ENCODE measurements at regions not wholly inside any gene's neighbourhood (a gene's known extent, or its start where the extent isn't known, plus 50 kb on each side); places are given as distances from the start of the nearest gene placed in this dataset.

GRCh38 chr5:135650081-135650480 is 71.3 kb upstream of the CXCL14 start:
- H3K27ac ChIP-seq (ENCODE audit: low read depth in 2 of 2, low read length in 1 of 2), result no peak overlapping the region
- TF ChIP-seq, protein P1, sequence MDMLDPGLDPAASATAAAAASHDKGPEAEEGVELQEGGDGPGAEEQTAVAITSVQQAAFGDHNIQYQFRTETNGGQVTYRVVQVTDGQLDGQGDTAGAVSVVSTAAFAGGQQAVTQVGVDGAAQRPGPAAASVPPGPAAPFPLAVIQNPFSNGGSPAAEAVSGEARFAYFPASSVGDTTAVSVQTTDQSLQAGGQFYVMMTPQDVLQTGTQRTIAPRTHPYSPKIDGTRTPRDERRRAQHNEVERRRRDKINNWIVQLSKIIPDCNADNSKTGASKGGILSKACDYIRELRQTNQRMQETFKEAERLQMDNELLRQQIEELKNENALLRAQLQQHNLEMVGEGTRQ (IDR thresholded peaks at IDR 0.05; ENCODE audit: borderline replicate concordance, low read depth, low read length), result no peak
- TF ChIP-seq NRF1 (IDR thresholded peaks at IDR 0.05; ENCODE audit: low read depth, low read length) (no peak), RAD21 (IDR thresholded peaks at IDR 0.05; ENCODE audit: low read length) (no peak), NFIC (IDR thresholded peaks at IDR 0.05; ENCODE audit: borderline replicate concordance) (no peak), GABPA (IDR thresholded peaks at IDR 0.05; ENCODE audit: low read depth) (no peak)
- ChIA-PET POLR2A (no interaction called here), CTCF (no interaction called here)
- no peak overlapping the region for H3K9ac ChIP-seq
- no peak for DNase-seq
- no peaks in the 10 kb centered on the region for H3K9me3 ChIP-seq
- no peak overlapping the region for H3K4me3 ChIP-seq (ENCODE audit: low read depth in 2 of 2, low read length in 1 of 2)
- no peaks in the 10 kb centered on the region for H3F3A ChIP-seq (replicated peaks; ENCODE audit: insufficient read depth)
- no peaks in the 10 kb centered on the region for H3K79me2 ChIP-seq (ENCODE audit: insufficient read depth)
- H3K4me1 ChIP-seq (ENCODE audit: control insufficient read depth in 1 of 2, insufficient read depth in 2 of 2, low read depth in 1 of 2, low read length in 1 of 2), result no peaks in the 10 kb centered on the region; a peak in 1 of 4 replicates
- H3K4me2 ChIP-seq, result no peak overlapping the region
- H4K20me1 ChIP-seq (ENCODE audit: insufficient read depth), result no peaks in the 10 kb centered on the region
- WGBS (ENCODE audit: low lambda C conversion rate), result 13% methylated on average over 2 of the region's 2 CpGs
- H3K27me3 ChIP-seq (ENCODE audit: insufficient read depth), result no peaks in the 10 kb centered on the region; the same call in 1 of the 2 replicates
- no peak overlapping the region for H2AFZ ChIP-seq (ENCODE audit: low read depth)
- H3K9me2 ChIP-seq, result no peaks in the 10 kb centered on the region
- no peaks in the 10 kb centered on the region for H3K36me3 ChIP-seq (replicated peaks in 1 of 2; ENCODE audit: control insufficient read depth in 1 of 2, insufficient read depth in 2 of 2, low read length in 1 of 2)

DNA sequence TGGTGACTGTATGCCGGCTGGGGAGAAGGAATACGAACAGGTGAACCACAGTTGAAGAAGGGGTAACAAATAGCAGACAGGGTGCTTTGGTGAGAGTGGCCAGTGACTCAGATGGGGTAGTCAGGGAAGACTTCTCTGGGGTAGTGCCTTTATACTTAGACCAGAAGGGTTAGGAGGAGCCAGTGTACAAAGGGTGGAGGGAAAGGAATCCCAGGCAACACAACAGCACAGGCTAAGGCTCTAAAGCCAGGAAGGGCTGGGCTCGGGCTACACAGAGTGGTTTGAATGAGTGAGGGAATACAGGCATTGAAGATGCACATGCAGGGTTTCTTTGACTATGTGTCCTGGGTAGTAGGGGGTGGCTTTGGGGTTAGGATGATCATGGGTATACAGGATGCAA is 70.6 kb upstream of the CXCL14 start:
- Histone ChIP-seq H3K9ac (no peak overlapping the region), H3K4me1 (ENCODE audit: control insufficient read depth in 1 of 2, insufficient read depth in 2 of 2, low read depth in 1 of 2, low read length in 1 of 2) (peaks cover 0 to 6% of the 10 kb centered on the region in 2 experiments; a peak in 1 of 4 replicates), H3K4me2 (no peak overlapping the region), H3K36me3 (replicated peaks in 1 of 2; ENCODE audit: control insufficient read depth in 1 of 2, insufficient read depth in 2 of 2, low read length in 1 of 2) (no peaks in the 10 kb centered on the region), H3F3A (replicated peaks; ENCODE audit: insufficient read depth) (no peaks in the 10 kb centered on the region), H3K9me2 (no peaks in the 10 kb centered on the region), H3K4me3 (ENCODE audit: low read depth in 2 of 2, low read length in 1 of 2) (no peak overlapping the region), H3K9me3 (no peaks in the 10 kb centered on the region), H3K27ac (ENCODE audit: low read depth in 2 of 2, low read length in 1 of 2) (no peak overlapping the region), H3K79me2 (ENCODE audit: insufficient read depth) (no peaks in the 10 kb centered on the region), H4K20me1 (ENCODE audit: insufficient read depth) (no peaks in the 10 kb centered on the region), H3K27me3 (ENCODE audit: insufficient read depth) (no peaks in the 10 kb centered on the region), H2AFZ (ENCODE audit: low read depth) (no peak overlapping the region)
- DNase-seq, result no peak
- ChIA-PET POLR2A (no interaction called here), CTCF (no interaction called here)
- 38% methylated on average over 3 of the region's 3 CpGs for WGBS (ENCODE audit: low lambda C conversion rate)
- TF ChIP-seq, protein P2, sequence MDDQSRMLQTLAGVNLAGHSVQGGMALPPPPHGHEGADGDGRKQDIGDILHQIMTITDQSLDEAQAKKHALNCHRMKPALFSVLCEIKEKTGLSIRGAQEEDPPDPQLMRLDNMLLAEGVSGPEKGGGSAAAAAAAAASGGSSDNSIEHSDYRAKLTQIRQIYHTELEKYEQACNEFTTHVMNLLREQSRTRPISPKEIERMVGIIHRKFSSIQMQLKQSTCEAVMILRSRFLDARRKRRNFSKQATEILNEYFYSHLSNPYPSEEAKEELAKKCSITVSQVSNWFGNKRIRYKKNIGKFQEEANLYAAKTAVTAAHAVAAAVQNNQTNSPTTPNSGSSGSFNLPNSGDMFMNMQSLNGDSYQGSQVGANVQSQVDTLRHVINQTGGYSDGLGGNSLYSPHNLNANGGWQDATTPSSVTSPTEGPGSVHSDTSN (IDR thresholded peaks at IDR 0.05), result no peak
- TF ChIP-seq NRF1 (IDR thresholded peaks at IDR 0.05; ENCODE audit: low read depth, low read length), result no peak
- TF ChIP-seq MXI1 (IDR thresholded peaks at IDR 0.05; ENCODE audit: low read depth, low read length), result no peak
- no peak for TF ChIP-seq REST (IDR thresholded peaks at IDR 0.05; ENCODE audit: low read depth, low read length)
- no peak for TF ChIP-seq EP300 (IDR thresholded peaks at IDR 0.05; ENCODE audit: borderline replicate concordance in 1 of 2, low read depth in 1 of 2, low read length in 1 of 2)
- no peak for TF ChIP-seq TCF12 (IDR thresholded peaks at IDR 0.05)
- TF ChIP-seq RXRA (IDR thresholded peaks at IDR 0.05; ENCODE audit: borderline replicate concordance, low read depth), result no peak
- TF ChIP-seq GATA2 (CRISPR knock-in tag; IDR thresholded peaks at IDR 0.05), result no peak
- TF ChIP-seq RAD21 (IDR thresholded peaks at IDR 0.05; ENCODE audit: low read length), result no peak
- no peak for TF ChIP-seq NFIC (IDR thresholded peaks at IDR 0.05; ENCODE audit: borderline replicate concordance)
- TF ChIP-seq GABPA (IDR thresholded peaks at IDR 0.05; ENCODE audit: low read depth), result no peak
- TF ChIP-seq YY1 (IDR thresholded peaks at IDR 0.05; ENCODE audit: low read depth), result no peak
- no peak for TF ChIP-seq CHD2 (IDR thresholded peaks at IDR 0.05; ENCODE audit: low read length, partially characterized antibody)
- TF ChIP-seq USF1 (IDR thresholded peaks at IDR 0.05; ENCODE audit: borderline replicate concordance, low read depth), result no peak
- TF ChIP-seq, protein P1 (IDR thresholded peaks at IDR 0.05; ENCODE audit: borderline replicate concordance, low read depth, low read length), result no peak
- no peak for TF ChIP-seq FOSL2 (IDR thresholded peaks at IDR 0.05; ENCODE audit: borderline replicate concordance, low read depth)
- TF ChIP-seq SIN3A (IDR thresholded peaks at IDR 0.05; ENCODE audit: borderline replicate concordance, low read depth, low read length), result no peak
- TF ChIP-seq CTCF (IDR thresholded peaks at IDR 0.05), result no peak
- no peak for TF ChIP-seq FOXM1 (IDR thresholded peaks at IDR 0.05; ENCODE audit: low read depth)
